GM19023 (cell line): ENCODE measurements at regions not wholly inside any gene's neighbourhood (a gene's known extent, or its start where the extent isn't known, plus 50 kb on each side); places are given as distances from the start of the nearest gene placed in this dataset.
"Not testable (repeated sequence)": the region's sequence is repeated elsewhere in the genome, so short reads cannot be mapped to it uniquely, and the experiment has no call there.

Source experiments
- ATAC-seq: cut with Tn5 transposase; IDR thresholded peaks from one replicate; pipeline ENCODE4 v1.9.1; 2021; ENCODE audit warnings: mild to moderate bottlenecking, moderate library complexity; ENCODE audit not compliant: unreplicated experiment

DNA sequence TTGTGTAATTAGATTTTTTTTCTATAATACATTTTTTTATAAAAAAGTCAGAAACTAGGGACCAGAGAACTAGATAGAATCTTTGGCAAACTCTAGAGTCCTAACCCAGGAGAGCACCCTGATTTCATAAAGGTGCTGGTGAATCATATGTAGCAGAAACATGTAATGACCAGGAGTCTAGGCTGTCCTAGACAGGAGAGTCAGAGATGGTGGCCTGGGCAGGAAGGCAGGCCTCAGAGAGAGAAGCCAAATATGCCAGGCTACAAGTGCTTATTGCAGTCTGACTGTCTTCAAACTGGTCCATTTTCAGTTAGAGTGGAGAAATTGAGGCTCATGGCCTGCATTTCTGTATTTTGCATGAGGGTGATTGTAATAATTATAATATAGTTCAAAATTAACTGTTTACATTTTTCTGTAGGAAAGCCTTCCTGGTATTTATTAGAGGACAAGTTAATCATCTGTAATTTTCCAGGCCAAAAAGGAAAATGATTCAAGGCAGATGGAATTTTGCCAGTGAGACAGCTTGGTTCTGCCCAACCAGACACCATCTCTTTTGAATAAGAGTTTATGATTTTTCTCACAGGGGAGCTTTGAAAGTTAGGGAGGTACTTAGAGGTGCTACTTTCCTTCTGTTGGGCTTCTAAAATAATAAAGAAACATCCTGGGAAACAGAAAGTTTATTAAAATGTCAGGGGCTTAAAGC is 129.8 kb downstream of the S1PR1 start:
- ATAC-seq = no peak

DNA sequence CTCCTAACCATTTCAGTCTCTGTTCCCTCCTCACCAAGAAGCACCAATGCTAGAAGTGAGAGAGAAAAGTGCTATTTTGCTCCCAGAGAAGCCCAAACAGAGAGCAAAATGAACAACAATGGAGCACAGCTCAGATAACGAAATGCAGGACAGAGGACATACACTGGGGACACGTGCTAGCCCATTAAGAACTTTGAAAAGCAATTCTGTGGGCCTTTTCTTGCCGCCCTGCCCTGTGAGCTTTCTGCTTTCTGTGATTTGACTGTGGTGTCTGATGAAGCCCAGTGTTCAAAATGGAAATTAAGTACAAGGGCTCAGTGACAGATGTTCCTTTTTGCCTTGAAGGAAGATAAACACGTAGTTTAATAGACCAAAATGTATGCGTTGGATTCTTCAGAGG is 130.8 kb downstream of the S1PR1 start:
- no peak for ATAC-seq

DNA sequence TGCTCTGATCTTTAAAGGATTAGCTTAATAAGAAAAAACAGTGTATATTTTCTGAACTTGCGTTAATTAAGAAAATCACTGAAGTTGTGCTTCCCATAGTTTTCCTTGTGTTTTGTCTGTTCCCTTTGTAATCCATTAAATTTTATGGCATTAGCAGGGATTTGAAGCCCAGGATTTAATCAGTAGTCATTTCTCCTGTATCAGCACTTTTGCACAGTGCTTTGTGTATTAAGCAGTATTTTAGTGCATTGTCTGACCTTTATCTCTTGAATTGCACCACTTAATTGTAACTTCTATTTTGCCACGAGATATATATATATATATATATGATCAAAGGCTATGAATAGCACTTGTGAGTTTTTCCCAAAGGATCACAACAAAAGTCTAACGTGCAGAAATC is 133.7 kb downstream of the S1PR1 start:
- ATAC-seq = no peak

DNA sequence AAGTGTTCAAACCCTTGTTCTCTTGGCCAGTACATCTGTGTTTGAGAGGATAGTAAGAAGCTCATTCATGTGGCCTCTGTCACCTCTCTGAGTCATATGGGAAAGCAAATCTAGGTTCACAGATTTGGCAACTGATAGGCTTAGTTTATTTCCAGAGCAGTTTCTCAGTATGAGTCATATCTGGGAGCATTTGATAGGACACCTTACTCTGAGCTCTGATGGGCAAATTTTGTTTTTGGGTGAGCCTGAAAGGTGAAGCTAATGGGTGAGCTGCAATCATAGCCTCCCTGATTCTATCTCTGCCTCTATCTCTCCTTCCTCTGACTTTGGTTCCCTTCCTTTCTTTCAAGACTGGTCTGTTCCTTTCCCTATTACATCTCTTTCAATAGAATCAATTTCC is 134.4 kb downstream of the S1PR1 start:
- peak; percentile 88 for ATAC-seq

DNA sequence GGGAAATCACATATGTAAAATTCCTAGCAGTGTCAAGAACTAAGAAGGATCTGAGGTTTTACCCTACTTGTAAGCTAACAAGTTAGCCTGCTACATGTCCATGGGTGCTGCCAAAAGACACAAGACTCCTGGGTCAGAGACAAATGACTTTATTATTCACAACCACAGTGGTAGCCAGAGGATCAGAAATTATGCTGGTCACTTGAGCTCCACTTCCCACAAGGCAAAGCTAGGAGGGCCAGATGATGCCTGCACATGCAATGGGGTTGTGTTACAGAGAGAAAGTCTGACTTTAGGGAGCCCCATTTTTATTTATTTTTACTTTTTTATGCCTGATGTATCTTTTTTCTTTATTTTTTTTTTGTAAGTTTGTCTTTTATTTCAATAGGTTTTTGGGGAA is 136.8 kb downstream of the S1PR1 start:
- no peak for ATAC-seq

DNA sequence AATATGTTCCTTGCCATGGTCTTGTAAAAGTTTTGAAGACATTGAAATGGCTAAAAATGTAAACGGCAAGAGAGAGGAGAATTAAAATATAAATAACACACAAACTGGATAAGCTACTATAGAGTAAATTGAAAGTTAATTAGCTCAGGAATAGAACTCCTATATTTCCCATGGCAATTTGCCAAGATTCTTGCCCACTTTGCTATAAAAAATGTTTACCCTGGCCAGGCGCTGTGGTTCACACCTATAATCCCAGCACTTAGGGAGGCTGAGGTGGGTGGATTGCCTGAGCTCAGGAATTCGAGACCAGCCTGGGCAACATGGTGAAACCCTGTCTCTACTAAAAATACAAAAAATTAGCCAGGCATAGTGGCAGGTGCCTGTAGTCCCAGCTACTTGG is 138.6 kb downstream of the S1PR1 start:
- ATAC-seq = not testable (repeated sequence)

DNA sequence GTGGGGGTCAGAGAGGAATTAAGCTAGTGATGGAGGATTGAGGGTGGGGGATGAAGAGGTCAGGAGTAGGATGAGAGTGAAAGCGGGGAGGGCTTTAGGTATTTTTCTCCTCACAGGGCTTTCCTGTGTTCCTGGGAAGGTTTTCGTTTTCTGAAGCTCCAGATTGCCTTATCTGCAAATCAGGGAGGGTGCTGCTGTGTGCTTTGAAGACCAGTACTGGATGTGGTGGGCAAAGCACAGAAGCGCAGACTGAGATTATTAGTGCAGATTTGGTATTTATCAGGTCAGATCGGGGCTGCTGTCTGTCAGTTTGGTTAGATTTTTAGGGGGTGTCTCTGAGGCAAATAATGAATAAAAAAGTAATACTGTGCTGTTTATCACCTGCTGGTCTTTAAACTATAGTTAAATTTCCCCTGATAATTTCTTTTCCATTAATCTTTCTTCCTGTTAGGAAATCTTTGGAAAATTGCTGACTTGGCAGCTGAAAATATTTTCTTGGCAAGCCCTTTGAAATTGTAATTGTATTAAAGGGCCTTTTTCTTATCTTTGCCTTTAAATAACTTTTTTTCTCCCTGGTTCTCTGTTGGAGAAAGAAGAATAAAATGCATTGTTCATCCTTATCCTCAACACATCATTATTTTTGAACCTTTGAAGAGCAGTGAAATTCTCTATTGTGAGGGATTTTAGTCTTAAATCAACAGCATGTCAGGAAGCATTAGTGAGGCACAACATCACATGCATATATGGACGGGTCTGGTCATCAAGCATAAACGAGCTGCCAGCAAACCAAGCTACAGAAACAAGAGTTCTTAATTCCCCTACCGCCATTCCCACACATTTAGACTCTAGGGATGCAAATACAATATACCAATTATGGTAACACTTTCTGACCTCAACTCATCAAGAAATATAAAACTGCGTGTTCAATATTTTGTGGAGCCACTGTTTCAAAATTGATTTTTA is 139.6 kb downstream of the S1PR1 start:
- no peak for ATAC-seq

DNA sequence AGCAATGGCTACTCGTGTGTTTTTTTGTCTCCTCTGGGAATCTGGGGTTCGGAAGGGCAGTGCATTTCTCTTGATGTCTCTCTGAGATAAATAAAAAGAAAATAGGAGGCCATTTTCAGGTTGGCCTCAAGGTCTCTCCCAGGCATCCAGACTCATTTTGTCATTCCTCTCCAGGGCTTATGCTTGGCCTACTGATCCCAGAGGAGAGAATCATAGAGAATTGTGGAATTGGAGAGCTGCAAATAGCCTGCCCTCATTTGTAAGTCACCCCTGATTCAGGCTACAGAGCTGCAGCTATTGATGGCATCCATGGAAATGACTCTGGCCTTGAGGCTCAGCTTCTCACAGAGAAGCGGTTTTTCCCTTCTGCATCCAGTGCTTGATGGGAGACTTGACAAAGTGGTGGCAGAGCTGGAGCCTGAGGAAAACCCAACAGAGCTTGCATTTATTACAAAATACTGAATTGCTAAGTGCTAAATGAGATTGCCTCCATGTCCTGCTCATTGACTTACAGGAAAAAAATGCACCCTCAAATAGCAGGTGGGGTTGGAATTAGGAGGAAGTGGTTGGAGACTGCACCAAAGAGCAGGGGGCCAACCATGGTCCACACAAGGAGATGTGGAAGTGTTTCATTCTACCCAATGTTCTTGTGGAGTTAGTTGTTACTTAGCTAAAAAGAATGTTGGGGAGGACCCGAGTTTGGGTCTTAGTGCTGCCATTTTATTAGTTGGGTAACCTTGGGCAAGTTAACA is 140.4 kb downstream of the S1PR1 start:
- ATAC-seq = no peak

DNA sequence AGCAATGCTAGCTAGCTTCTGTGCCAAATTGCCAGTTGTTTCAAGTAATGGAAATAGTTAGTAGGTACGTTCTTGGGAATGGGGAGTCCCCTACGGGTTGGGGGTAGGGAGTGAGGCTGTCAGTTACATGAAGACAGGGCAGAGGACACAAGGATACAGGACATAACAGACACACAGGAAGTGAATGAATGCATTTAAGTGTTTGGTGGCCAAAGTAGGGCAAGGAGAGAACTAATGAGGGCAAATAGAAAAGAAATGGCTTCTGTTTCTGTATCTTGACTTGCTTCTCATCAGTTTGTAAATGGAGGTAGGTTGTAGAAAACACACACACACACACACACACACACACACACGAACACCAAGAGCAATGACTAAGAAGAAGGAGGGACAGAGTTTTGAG is 142.2 kb downstream of the S1PR1 start:
- ATAC-seq = no peak

DNA sequence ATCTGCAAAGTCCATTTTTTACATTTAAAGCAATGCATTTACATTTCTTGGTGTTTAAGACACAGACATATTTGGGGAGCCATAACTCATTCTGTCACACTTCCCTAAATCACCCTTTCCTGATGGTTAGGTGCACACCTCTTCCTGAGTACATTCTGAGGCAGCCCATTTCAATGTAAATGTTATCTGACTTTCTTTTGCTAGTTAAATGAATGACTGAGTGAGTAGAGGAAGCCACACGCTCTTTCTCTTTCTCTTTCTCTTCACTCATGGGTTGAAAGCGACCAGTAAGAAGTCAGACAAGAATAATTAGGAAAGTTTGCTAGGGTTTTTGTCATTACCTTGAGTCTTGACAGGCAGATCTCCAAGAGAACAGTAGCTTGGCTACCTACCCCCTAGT is 143.1 kb downstream of the S1PR1 start:
- ATAC-seq = peak; percentile 97

DNA sequence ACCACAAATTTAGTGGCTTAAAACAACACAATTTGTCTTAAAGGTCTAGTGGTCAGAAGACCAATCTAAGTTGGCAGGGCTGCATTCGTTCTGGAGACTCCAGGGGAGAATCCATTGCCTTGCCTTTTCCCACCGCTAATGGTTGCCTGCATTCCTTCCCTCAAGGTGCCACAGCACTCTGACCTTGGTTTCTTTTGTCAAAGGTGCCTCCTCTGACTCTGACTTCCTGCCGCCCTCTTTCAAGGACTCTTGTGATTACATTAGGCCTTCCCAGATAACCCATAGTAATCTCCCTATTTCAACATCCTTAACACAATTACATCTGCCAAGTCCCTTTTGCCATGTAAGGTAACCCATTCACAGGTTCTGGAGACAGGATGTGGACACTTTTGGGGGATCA is 145.3 kb downstream of the S1PR1 start:
- no peak for ATAC-seq

DNA sequence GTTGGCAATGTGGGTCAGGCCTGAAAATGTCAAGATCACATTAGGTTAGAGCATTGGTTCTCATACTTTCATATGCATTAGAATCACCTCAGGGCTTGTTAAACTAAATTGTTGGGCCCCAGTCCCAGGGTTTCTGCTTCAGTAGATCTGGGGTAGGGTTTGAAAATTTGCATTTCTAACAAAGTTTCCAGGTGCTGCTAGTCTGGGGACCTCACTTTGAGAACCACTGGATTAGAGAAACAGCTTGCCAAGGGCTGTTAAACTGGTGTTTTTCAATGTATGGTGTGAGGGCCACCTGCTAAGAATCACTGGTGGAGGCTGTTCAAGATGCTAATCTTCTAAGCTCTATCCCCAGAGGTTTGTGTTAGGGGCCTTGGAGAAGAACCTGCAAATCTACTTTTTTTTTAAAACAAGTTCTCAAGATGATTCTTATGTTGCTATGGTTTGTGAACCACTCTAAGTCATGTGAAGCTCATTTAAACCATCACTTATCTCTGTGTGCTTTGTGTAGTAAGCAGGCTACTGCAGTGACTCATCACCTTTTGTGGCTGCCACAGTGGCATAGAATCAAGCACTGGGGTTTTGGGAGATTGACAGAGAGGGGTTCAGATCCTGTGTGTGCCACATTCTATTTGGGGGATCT is 152.2 kb downstream of the S1PR1 start:
- ATAC-seq = peak; percentile 91

DNA sequence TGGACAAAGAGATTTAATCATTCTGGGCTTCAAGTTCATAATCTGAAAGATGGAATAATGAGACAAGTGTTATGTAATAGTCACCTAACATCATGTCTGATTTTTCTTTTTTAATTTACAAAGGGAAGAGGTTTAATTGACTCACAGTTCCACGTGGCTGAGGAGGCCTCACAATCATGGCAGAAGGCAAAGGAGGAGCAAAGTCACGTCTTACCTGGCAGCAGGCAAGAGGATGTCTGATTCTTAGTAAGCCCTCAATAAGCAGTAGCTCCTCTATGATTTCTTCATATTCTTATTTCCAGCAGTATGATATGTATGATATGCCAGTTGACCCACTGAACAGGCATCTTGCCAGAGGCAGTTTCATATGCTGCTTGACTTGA is 152.7 kb downstream of the S1PR1 start:
- no peak for ATAC-seq

DNA sequence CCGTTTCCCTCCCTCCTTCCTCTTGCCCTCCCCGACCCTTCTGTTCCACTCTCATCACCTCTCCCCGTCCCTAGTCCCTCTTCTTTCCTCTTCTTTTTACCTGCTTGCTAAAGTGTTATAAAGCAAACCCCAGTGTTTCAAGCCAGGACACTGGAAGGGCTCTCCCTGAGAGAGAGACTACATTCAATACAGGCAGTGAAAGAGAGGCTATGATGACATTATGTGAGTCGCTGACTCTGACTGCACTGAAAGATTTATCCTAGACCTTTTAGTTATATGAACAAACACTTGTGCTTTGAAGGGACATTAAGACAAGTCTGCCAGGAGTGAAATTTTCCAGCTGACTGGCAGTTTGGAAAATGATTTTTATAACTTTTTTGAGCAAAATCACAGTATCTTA is 155.7 kb downstream of the S1PR1 start:
- ATAC-seq = no peak

DNA sequence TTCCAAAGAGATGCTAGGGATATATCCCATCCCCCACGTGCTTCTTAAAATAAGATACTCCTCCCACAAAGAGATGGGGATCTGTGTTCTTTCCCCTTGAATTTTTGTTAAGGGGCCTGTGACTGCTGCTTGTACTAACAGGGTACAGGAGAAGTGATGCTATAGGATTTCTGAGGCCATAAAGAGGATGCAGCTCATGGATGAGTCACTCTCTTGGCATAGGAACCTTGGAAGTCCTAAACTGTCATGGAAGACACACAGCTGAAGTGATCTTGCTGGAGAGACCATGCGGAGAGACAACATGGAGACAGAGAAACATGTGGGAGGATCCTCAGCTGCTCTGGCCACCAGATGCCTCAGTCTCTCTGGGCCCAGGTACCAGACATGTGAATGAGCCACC is 157.2 kb downstream of the S1PR1 start:
- no peak for ATAC-seq

DNA sequence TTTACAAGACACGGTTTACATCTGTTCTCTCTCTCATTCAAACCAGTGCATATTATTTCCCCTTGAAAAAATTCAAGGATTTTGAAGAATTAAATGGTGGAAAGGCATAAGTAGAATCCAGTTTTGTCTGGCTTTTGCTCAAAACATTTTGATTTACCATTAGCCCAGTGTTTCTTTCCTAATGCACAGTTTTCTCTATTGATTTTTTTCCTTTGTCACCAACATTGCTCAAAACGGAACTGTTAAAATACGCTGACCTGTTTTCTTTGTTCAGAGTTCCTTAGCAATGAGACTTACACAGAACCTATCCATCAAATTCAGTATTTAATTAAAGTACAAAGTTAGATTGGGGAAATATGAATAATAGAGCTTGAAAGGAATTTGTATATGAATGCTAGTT is 162.4 kb downstream of the S1PR1 start:
- no peak for ATAC-seq

DNA sequence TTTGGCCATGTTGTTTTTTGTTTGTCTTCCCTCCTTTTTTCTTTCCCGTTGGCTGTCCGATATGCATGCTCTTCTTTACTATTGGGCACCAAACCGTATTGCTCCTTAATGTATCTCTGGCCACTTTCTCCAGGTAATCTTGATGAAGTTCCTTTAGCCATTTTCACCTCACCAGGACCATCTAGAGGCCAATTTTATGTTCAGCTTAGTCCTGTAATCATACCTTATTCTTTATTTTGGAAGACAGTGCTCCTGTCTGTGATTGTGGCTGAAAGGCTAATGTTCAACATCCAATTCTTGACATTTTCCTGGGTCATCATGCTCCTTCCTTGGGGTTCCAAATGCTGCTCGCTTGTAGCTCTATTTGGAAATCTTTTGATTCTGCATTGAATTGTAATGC is 169.5 kb downstream of the S1PR1 start:
- no peak for ATAC-seq

DNA sequence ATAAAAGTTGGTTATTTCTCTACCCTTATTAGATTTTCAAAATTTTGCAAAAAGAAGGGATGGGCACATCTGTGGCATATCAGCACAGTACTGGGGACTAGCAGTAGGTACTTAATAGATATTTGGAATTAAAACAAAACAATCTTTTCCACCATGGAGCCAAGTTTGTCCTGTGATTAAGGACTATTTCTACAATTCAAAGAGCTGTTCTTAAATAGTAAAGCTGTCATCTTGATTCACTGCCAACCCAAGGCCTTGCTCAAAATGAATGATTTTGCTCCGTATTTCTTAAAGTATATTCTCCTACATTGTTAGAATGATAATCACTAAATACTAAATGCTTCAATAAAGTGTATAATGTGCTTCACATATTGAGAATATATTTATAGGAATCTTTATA is 169.9 kb downstream of the S1PR1 start:
- ATAC-seq = no peak

DNA sequence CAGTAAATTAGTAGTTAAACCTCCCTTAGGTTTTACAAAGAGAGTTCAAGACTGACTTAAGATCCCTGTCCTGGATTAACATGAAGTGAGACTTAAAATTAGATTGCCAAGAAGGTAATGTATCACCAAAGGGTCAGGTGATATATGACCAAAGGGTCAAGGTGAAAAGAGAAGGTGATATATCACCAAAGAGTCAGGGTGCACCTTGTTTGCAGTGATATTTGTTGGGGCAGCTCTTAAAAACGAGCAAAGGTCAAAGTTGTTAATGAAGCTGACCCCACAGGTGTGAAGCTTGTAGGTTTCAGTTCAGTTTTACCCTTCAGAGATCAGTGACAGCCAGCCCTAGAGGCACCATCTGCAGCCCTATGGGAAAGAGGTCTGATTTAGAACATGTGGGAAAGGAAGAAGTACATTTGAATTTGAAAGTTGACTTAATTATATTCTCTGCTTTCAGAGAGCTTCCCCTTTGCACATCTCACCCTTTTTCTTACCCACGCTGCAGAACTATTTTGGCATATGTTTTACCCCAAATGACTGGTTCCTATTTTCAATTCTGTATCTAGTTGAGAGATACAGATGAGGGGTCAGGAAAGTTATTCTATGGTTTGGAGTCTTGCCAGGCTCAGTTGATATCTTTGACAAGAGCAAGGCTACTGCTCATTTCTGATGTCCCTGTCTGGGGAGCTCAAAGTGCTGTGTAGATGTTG is 170.8 kb downstream of the S1PR1 start:
- peak; percentile 76 for ATAC-seq

DNA sequence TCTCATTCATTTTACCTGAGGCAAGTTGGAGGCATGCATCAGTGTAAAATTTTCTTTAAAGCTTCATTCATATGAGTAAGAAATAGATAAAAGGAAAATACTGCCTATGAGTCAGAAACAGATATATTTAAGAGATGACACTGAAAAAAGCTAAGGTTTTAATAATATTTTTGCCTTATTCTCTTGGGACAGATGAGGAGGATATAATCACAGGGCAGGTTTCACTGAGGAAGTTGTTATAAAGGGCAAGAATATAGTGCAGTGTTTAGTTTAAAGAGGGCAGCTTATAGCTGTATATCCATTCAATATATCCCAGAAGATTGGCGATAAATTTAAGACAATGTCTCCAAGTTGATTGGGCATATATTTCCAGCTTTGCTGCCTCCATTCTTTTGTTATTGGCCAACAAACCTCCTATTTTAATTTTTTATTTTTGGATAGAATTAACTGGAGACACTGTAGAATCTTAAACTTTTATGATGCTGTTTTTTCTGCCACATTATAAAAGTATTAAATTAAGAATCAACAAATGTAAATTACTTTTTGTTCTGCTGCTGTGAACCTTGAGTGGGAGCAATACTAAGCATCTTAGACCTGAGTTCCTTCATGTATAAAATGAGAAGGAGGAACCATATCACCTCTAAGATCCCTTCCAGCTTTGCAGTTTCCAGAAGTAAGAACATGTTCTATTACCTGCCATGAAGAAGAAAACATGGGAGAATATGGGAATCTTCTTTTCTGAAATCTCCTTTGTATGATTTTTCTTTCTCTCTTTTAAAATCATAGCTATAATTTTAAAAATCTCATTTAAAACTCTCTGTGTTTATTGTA is 171.6 kb downstream of the S1PR1 start:
- ATAC-seq = peak; percentile 5
